HepG2 (cell line): ENCODE measurements at regions not wholly inside any gene's neighbourhood (a gene's known extent, or its start where the extent isn't known, plus 50 kb on each side); places are given as distances from the start of the nearest gene placed in this dataset.

ENCODE experiments used
- EED ChIP-seq: sonication (generic); formaldehyde crosslinking; IDR thresholded peaks from 2 replicates; pipeline ENCODE4 v1.5.0; 2020; ENCODE audit warnings: mild to moderate bottlenecking, missing genetic modification reagents
- ETS1 ChIP-seq: sonication (generic); formaldehyde crosslinking; IDR thresholded peaks from 2 replicates; pipeline ENCODE4 v1.4.0; 2020; ENCODE audit warnings: missing genetic modification reagents
- HNF4A ChIP-seq: sonication (generic); formaldehyde crosslinking; IDR thresholded peaks from 2 replicates; pipeline ENCODE4 v1.4.0; 2020; ENCODE audit warnings: missing genetic modification reagents
- MXI1 ChIP-seq: IDR thresholded peaks from 3 replicates; pipeline ENCODE4 v1.6.1; 2012; ENCODE audit warnings: low read depth, low read length, inconsistent platforms, borderline replicate concordance
- NCOA5 ChIP-seq: sonication (generic); formaldehyde crosslinking; IDR thresholded peaks from 2 replicates; pipeline ENCODE4 v1.4.0; 2020; ENCODE audit warnings: missing genetic modification reagents
- SALL2 ChIP-seq: sonication (generic); formaldehyde crosslinking; IDR thresholded peaks from 2 replicates; pipeline ENCODE4 v1.8.1; 2023; ENCODE audit warnings: mild to moderate bottlenecking, missing genetic modification reagents, inconsistent platforms
- ZFX ChIP-seq: sonication (generic); formaldehyde crosslinking; IDR thresholded peaks from 2 replicates; pipeline ENCODE4 v1.4.0; 2020; ENCODE audit warnings: mild to moderate bottlenecking, low read depth, missing genetic modification reagents, moderate library complexity
- ZMYM4 ChIP-seq: sonication (generic); formaldehyde crosslinking; IDR thresholded peaks from 2 replicates; pipeline ENCODE4 v1.8.1; 2023; ENCODE audit warnings: mild to moderate bottlenecking, missing genetic modification reagents
- ZNF30 ChIP-seq: sonication (generic); formaldehyde crosslinking; IDR thresholded peaks from 2 replicates; pipeline ENCODE4 v1.5.0; 2020; ENCODE audit warnings: mild to moderate bottlenecking, missing genetic modification reagents
- ZNF318 ChIP-seq: sonication (generic); formaldehyde crosslinking; IDR thresholded peaks from 2 replicates; pipeline ENCODE4 v1.4.0; 2020; ENCODE audit warnings: mild to moderate bottlenecking, missing genetic modification reagents
- ZNF343 ChIP-seq: sonication (generic); formaldehyde crosslinking; IDR thresholded peaks from 2 replicates; pipeline ENCODE4 v1.4.0; 2020; ENCODE audit warnings: mild to moderate bottlenecking, missing genetic modification reagents
- ZNF556 ChIP-seq: sonication (generic); formaldehyde crosslinking; IDR thresholded peaks from 2 replicates; pipeline ENCODE4 v1.4.0; 2020; ENCODE audit warnings: mild to moderate bottlenecking, missing genetic modification reagents, borderline replicate concordance
- TF ChIP-seq, protein P1 (sequence below): sonication (generic); formaldehyde crosslinking; IDR thresholded peaks from 2 replicates; pipeline ENCODE4 v1.4.0; 2020; ENCODE audit warnings: mild to moderate bottlenecking, missing genetic modification reagents
- TF ChIP-seq, protein P2 (sequence below): sonication (generic); formaldehyde crosslinking; IDR thresholded peaks from 2 replicates; pipeline ENCODE4 v1.8.0; 2022; ENCODE audit warnings: mild to moderate bottlenecking, missing genetic modification reagents
- TF ChIP-seq, protein P3 (sequence below): sonication (generic); formaldehyde crosslinking; conservative IDR thresholded peaks from 2 replicates; pipeline ENCODE4 v1.8.1; 2023; ENCODE audit warnings: missing genetic modification reagents

- TF ChIP-seq ZNF556 (CRISPR knock-in tag) (0 out of 2 replicates have a peak, but pooled peaks have one; percentile 58), HNF4A (CRISPR knock-in tag) (peak; percentile 9; the same call in 1 of the 2 replicates), ZFX (CRISPR knock-in tag) (peak; percentile 68), EED (0 out of 2 replicates have a peak, but pooled peaks have one; percentile 16), ZNF30 (CRISPR knock-in tag) (no peak), SALL2 (CRISPR knock-in tag) (0 out of 2 replicates have a peak, but pooled peaks have one; percentile 24), NCOA5 (CRISPR knock-in tag) (no peak), MXI1 (no peak), ETS1 (CRISPR knock-in tag) (0 out of 2 replicates have a peak, but pooled peaks have one; percentile 40), ZMYM4 (CRISPR knock-in tag) (0 out of 2 replicates have a peak, but pooled peaks have one; percentile 28), ZNF318 (peak; percentile 78; the same call in 1 of the 2 replicates), ZNF343 (CRISPR knock-in tag) (peak; percentile 78; the same call in 1 of the 2 replicates)
- TF ChIP-seq, protein P1, sequence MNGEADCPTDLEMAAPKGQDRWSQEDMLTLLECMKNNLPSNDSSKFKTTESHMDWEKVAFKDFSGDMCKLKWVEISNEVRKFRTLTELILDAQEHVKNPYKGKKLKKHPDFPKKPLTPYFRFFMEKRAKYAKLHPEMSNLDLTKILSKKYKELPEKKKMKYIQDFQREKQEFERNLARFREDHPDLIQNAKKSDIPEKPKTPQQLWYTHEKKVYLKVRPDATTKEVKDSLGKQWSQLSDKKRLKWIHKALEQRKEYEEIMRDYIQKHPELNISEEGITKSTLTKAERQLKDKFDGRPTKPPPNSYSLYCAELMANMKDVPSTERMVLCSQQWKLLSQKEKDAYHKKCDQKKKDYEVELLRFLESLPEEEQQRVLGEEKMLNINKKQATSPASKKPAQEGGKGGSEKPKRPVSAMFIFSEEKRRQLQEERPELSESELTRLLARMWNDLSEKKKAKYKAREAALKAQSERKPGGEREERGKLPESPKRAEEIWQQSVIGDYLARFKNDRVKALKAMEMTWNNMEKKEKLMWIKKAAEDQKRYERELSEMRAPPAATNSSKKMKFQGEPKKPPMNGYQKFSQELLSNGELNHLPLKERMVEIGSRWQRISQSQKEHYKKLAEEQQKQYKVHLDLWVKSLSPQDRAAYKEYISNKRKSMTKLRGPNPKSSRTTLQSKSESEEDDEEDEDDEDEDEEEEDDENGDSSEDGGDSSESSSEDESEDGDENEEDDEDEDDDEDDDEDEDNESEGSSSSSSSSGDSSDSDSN (CRISPR knock-in tag), result 0 out of 2 replicates have a peak, but pooled peaks have one; percentile 4
- TF ChIP-seq, protein P2, sequence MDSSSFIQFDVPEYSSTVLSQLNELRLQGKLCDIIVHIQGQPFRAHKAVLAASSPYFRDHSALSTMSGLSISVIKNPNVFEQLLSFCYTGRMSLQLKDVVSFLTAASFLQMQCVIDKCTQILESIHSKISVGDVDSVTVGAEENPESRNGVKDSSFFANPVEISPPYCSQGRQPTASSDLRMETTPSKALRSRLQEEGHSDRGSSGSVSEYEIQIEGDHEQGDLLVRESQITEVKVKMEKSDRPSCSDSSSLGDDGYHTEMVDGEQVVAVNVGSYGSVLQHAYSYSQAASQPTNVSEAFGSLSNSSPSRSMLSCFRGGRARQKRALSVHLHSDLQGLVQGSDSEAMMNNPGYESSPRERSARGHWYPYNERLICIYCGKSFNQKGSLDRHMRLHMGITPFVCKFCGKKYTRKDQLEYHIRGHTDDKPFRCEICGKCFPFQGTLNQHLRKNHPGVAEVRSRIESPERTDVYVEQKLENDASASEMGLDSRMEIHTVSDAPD (CRISPR knock-in tag), result 0 out of 2 replicates have a peak, but pooled peaks have one; percentile 26
- TF ChIP-seq, protein P3, sequence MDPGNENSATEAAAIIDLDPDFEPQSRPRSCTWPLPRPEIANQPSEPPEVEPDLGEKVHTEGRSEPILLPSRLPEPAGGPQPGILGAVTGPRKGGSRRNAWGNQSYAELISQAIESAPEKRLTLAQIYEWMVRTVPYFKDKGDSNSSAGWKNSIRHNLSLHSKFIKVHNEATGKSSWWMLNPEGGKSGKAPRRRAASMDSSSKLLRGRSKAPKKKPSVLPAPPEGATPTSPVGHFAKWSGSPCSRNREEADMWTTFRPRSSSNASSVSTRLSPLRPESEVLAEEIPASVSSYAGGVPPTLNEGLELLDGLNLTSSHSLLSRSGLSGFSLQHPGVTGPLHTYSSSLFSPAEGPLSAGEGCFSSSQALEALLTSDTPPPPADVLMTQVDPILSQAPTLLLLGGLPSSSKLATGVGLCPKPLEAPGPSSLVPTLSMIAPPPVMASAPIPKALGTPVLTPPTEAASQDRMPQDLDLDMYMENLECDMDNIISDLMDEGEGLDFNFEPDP (CRISPR knock-in tag), result peak; percentile 66; the same call in 1 of the 2 replicates
Observed at GRCh38 chr2:234689911-234690379, 193.1 kb upstream of the ARL4C start (continued).
